Activated CD4-positive, alpha-beta T cell treated with anti-CD3 and anti-CD28 coated beads, Interleukin-2, amount 10 ng/mL, durations not matched to agents 7 days and 5 days (primary cell): ENCODE measurements at regions not wholly inside any gene's neighbourhood (a gene's known extent, or its start where the extent isn't known, plus 50 kb on each side); places are given as distances from the start of the nearest gene placed in this dataset.
"Not testable (repeated sequence)": the region's sequence is repeated elsewhere in the genome, so short reads cannot be mapped to it uniquely, and the experiment has no call there.

Experiments used
- CTCF ChIA-PET: fragments of 350-600 bp; sonication (Branson Sonifier 250); formaldehyde crosslinking; loops from one replicate; lab custom pipeline; 2021; ENCODE audit warnings: antibody characterized with exemption; lab: Charles Lee
- POLR2A ChIA-PET: fragments of 350-600 bp; sonication (Branson Sonifier 250); formaldehyde crosslinking; loops from one replicate; lab custom pipeline; 2021; ENCODE audit warnings: antibody characterized with exemption; lab: Charles Lee
- DNase-seq: peaks from one replicate; pipeline ENCODE4 v3.0.0-alpha.2; 2020
- H3K27ac Mint-ChIP-seq: one replicate; pipeline ENCODE4 v1.8.0; 2021; ENCODE audit warnings: mild to moderate bottlenecking, moderate library complexity, mixed read lengths
- H3K27me3 Mint-ChIP-seq: one replicate; pipeline ENCODE4 v1.8.0; 2021; ENCODE audit warnings: mixed read lengths
- H3K36me3 Mint-ChIP-seq: one replicate; pipeline ENCODE4 v1.8.0; 2021; ENCODE audit warnings: low read depth, mixed read lengths
- H3K4me1 Mint-ChIP-seq: one replicate; pipeline ENCODE4 v1.8.0; 2021; ENCODE audit warnings: mixed read lengths
- H3K4me3 Mint-ChIP-seq: one replicate; pipeline ENCODE4 v1.8.0; 2021; ENCODE audit warnings: mild to moderate bottlenecking, moderate library complexity, mixed read lengths
- H3K9me3 Mint-ChIP-seq: one replicate; pipeline ENCODE4 v1.8.0; 2021; ENCODE audit warnings: mixed read lengths

GRCh38 chr2:53519918-53520841 is 247.4 kb upstream of the CHAC2 start:
- CTCF ChIA-PET = no interaction called here
- Mint-ChIP-seq H3K9me3 (no peaks in the 10 kb centered on the region), H3K27me3 (no peaks in the 10 kb centered on the region), H3K36me3 (no peaks in the 10 kb centered on the region), H3K4me3 (no peak overlapping the region), H3K4me1 (no peaks in the 10 kb centered on the region), H3K27ac (no peak overlapping the region)
- POLR2A ChIA-PET = no interaction called here
- no peak for DNase-seq

GRCh38 chr2:53517406-53517805 is 250.2 kb upstream of the CHAC2 start:
- POLR2A ChIA-PET = no interaction called here
- DNase-seq = no peak
- H3K4me3 Mint-ChIP-seq = no peak overlapping the region
- no peaks in the 10 kb centered on the region for H3K36me3 Mint-ChIP-seq
- no peaks in the 10 kb centered on the region for H3K4me1 Mint-ChIP-seq
- CTCF ChIA-PET = interaction anchor here (0.8 kb wide), 1 partner anchor 17 kb away, joined by 3 read pairs; no protein-coding TSS in a partner anchor
- no peaks in the 10 kb centered on the region for H3K9me3 Mint-ChIP-seq
- H3K27ac Mint-ChIP-seq = no peak overlapping the region
- H3K27me3 Mint-ChIP-seq = no peaks in the 10 kb centered on the region

GRCh38 chr2:53516650-53517049 is 251.0 kb upstream of the CHAC2 start:
- H3K27ac Mint-ChIP-seq = no peak overlapping the region
- H3K9me3 Mint-ChIP-seq = no peaks in the 10 kb centered on the region
- no peak for DNase-seq
- no peak overlapping the region for H3K4me3 Mint-ChIP-seq
- ChIA-PET CTCF (no interaction called here), POLR2A (no interaction called here)
- no peaks in the 10 kb centered on the region for H3K4me1 Mint-ChIP-seq
- H3K27me3 Mint-ChIP-seq = no peaks in the 10 kb centered on the region
- H3K36me3 Mint-ChIP-seq = no peaks in the 10 kb centered on the region

GRCh38 chr2:53515435-53516332 is 251.9 kb upstream of the CHAC2 start:
- H3K27me3 Mint-ChIP-seq = no peaks in the 10 kb centered on the region
- CTCF ChIA-PET = no interaction called here
- H3K4me3 Mint-ChIP-seq = no peak overlapping the region
- H3K36me3 Mint-ChIP-seq = no peaks in the 10 kb centered on the region
- no peak overlapping the region for H3K27ac Mint-ChIP-seq
- H3K9me3 Mint-ChIP-seq = no peaks in the 10 kb centered on the region
- H3K4me1 Mint-ChIP-seq = no peaks in the 10 kb centered on the region
- POLR2A ChIA-PET = no interaction called here
- no peak for DNase-seq

GRCh38 chr2:53513167-53513666 is 254.4 kb upstream of the CHAC2 start:
- DNase-seq = no peak
- CTCF ChIA-PET = no interaction called here
- Mint-ChIP-seq H3K27ac (no peak overlapping the region), H3K36me3 (no peaks in the 10 kb centered on the region), H3K9me3 (no peaks in the 10 kb centered on the region), H3K27me3 (no peaks in the 10 kb centered on the region), H3K4me1 (no peaks in the 10 kb centered on the region), H3K4me3 (no peak overlapping the region)
- POLR2A ChIA-PET = no interaction called here

GRCh38 chr2:53512071-53512826 is 255.4 kb upstream of the CHAC2 start:
- Mint-ChIP-seq H3K9me3 (no peaks in the 10 kb centered on the region), H3K27me3 (no peaks in the 10 kb centered on the region), H3K36me3 (no peaks in the 10 kb centered on the region), H3K27ac (no peak overlapping the region), H3K4me3 (no peak overlapping the region), H3K4me1 (no peaks in the 10 kb centered on the region)
- ChIA-PET CTCF (no interaction called here), POLR2A (no interaction called here)
- DNase-seq = no peak

- H3K27ac Mint-ChIP-seq = no peak overlapping the region
- CTCF ChIA-PET = no interaction called here
Measured at GRCh38 chr2:53511549-53511948, 256.1 kb upstream of the CHAC2 start.

GRCh38 chr2:53510401-53510800 is 257.2 kb upstream of the CHAC2 start:
- no peaks in the 10 kb centered on the region for H3K4me1 Mint-ChIP-seq
- H3K4me3 Mint-ChIP-seq = no peak overlapping the region
- POLR2A ChIA-PET = no interaction called here
- no peaks in the 10 kb centered on the region for H3K9me3 Mint-ChIP-seq
- DNase-seq = no peak
- H3K27ac Mint-ChIP-seq = no peak overlapping the region
- no peaks in the 10 kb centered on the region for H3K36me3 Mint-ChIP-seq
- CTCF ChIA-PET = no interaction called here
- H3K27me3 Mint-ChIP-seq = no peaks in the 10 kb centered on the region

More at GRCh38 chr2:53511549-53511948, 256.1 kb upstream of the CHAC2 start:
- H3K36me3 Mint-ChIP-seq = no peaks in the 10 kb centered on the region
- H3K4me3 Mint-ChIP-seq = no peak overlapping the region
- no peaks in the 10 kb centered on the region for H3K27me3 Mint-ChIP-seq
- no peak for DNase-seq
- POLR2A ChIA-PET = no interaction called here
- no peaks in the 10 kb centered on the region for H3K9me3 Mint-ChIP-seq
- no peaks in the 10 kb centered on the region for H3K4me1 Mint-ChIP-seq

GRCh38 chr2:53509831-53510388 is 257.7 kb upstream of the CHAC2 start:
- Mint-ChIP-seq H3K4me3 (no peak overlapping the region), H3K36me3 (no peaks in the 10 kb centered on the region), H3K27me3 (no peaks in the 10 kb centered on the region), H3K27ac (no peak overlapping the region), H3K4me1 (no peaks in the 10 kb centered on the region), H3K9me3 (no peaks in the 10 kb centered on the region)
- ChIA-PET CTCF (no interaction called here), POLR2A (no interaction called here)
- no peak for DNase-seq

- Mint-ChIP-seq H3K36me3 (no peaks in the 10 kb centered on the region), H3K27me3 (no peaks in the 10 kb centered on the region), H3K9me3 (no peaks in the 10 kb centered on the region), H3K27ac (no peak overlapping the region), H3K4me1 (no peaks in the 10 kb centered on the region), H3K4me3 (no peak overlapping the region)
- POLR2A ChIA-PET = no interaction called here
- DNase-seq = no peak
- CTCF ChIA-PET = no interaction called here
Measured at GRCh38 chr2:53508667-53509066, 258.9 kb upstream of the CHAC2 start.

GRCh38 chr2:53507070-53507469 is 260.5 kb upstream of the CHAC2 start:
- POLR2A ChIA-PET, DNase-seq, H3K36me3 Mint-ChIP-seq, H3K9me3 Mint-ChIP-seq, CTCF ChIA-PET, H3K4me1 Mint-ChIP-seq, H3K27ac Mint-ChIP-seq, H3K27me3 Mint-ChIP-seq, H3K4me3 Mint-ChIP-seq: not testable (repeated sequence)

GRCh38 chr2:53505826-53506225 is 261.8 kb upstream of the CHAC2 start:
- CTCF ChIA-PET = no interaction called here
- POLR2A ChIA-PET = no interaction called here

More at GRCh38 chr2:53505826-53506225, 261.8 kb upstream of the CHAC2 start:
- Mint-ChIP-seq H3K4me1 (no peaks in the 10 kb centered on the region), H3K4me3 (no peak overlapping the region), H3K9me3 (no peaks in the 10 kb centered on the region), H3K27ac (no peak overlapping the region), H3K36me3 (no peaks in the 10 kb centered on the region), H3K27me3 (no peaks in the 10 kb centered on the region)
- DNase-seq = no peak
